D721Med (cell line): ENCODE measurements at regions not wholly inside any gene's neighbourhood (a gene's known extent, or its start where the extent isn't known, plus 50 kb on each side); places are given as distances from the start of the nearest gene placed in this dataset.
"Not testable (repeated sequence)": the region's sequence is repeated elsewhere in the genome, so short reads cannot be mapped to it uniquely, and the experiment has no call there.

ENCODE experiments used
- DNase-seq: peaks from one replicate; pipeline ENCODE4 v3.0.0; 2011; ENCODE audit warnings: low spot score; ENCODE audit not compliant: insufficient read length
- FAIRE-seq: peaks from 2 replicates; lab custom pipeline; 2011; peaks lifted over from hg19 to GRCh38; lab: Jason Lieb, UNC
- CTCF ChIP-seq: IDR thresholded peaks from 2 replicates; pipeline ENCODE4 v1.5.1; 2012; ENCODE audit warnings: mild to moderate bottlenecking, control low read depth; ENCODE audit not compliant: insufficient read depth; ENCODE audit errors: missing control alignments

- no peak for TF ChIP-seq CTCF
- FAIRE-seq (no peak), DNase-seq (no peak)
Observed at GRCh38 chr6:71766146-71766760, 120.1 kb upstream of the RIMS1 start.

GRCh38 chr6:71766796-71767195 lies 119.6 kb upstream of the RIMS1 start:
- TF ChIP-seq CTCF: no peak
- FAIRE-seq (no peak), DNase-seq (no peak)

GRCh38 chr6:71768356-71768755 lies 118.0 kb upstream of the RIMS1 start:
- FAIRE-seq (no peak), DNase-seq (no peak)
- TF ChIP-seq CTCF: no peak

GRCh38 chr6:71808865-71809264 lies 77.5 kb upstream of the RIMS1 start:
- TF ChIP-seq CTCF: no peak
- FAIRE-seq (no peak), DNase-seq (no peak)

- TF ChIP-seq CTCF: no peak
- FAIRE-seq: no peak
- no peak for DNase-seq
Observed at GRCh38 chr6:71810880-71811279, 75.5 kb upstream of the RIMS1 start.

GRCh38 chr6:71822625-71823024 lies 63.7 kb upstream of the RIMS1 start:
- DNase-seq (no peak), FAIRE-seq (no peak)
- no peak for TF ChIP-seq CTCF

- DNase-seq, FAIRE-seq: not testable (repeated sequence)
Observed at GRCh38 chr6:71832110-71832764, 54.1 kb upstream of the RIMS1 start.
